Type B pancreatic cell (in vitro differentiated cells): ENCODE measurements at regions not wholly inside any gene's neighbourhood (a gene's known extent, or its start where the extent isn't known, plus 50 kb on each side); places are given as distances from the start of the nearest gene placed in this dataset.

Experiments used
- DNase-seq: peaks from one replicate; pipeline ENCODE4 v3.0.0; 2021; ENCODE audit warnings: mixed read lengths; ENCODE audit not compliant: unreplicated experiment; ENCODE audit errors: extremely low spot score
- H3K27ac Mint-ChIP-seq: 2 replicates; pipeline ENCODE4 v1.8.0; 2021; ENCODE audit warnings: mild to moderate bottlenecking, mixed read lengths
- H3K27me3 Mint-ChIP-seq: 2 replicates; pipeline ENCODE4 v1.8.0; 2021; ENCODE audit warnings: mixed read lengths
- H3K36me3 Mint-ChIP-seq: 2 replicates; pipeline ENCODE4 v1.8.0; 2021; ENCODE audit warnings: mixed read lengths
- H3K4me1 Mint-ChIP-seq: one replicate; pipeline ENCODE4 v1.8.0; 2021; ENCODE audit warnings: mixed read lengths; ENCODE audit not compliant: unreplicated experiment
- H3K4me3 Mint-ChIP-seq: 2 replicates; pipeline ENCODE4 v1.8.0; 2021; ENCODE audit warnings: mild to moderate bottlenecking, mixed read lengths
- H3K9me3 Mint-ChIP-seq: 2 replicates; pipeline ENCODE4 v1.8.0; 2021; ENCODE audit warnings: mixed read lengths
- CTCF ChIP-seq: fragments of 200-600 bp; sonication (generic); conservative IDR thresholded peaks from 2 replicates; pipeline ENCODE4 v1.5.0; 2021; ENCODE audit warnings: antibody characterized with exemption, mild to moderate bottlenecking

- DNase-seq, result no peak
- peaks cover 9% of the 10 kb centered on the region for H3K36me3 Mint-ChIP-seq
- no peaks in the 10 kb centered on the region for H3K9me3 Mint-ChIP-seq
- no peaks in the 10 kb centered on the region for H3K27me3 Mint-ChIP-seq
- H3K27ac Mint-ChIP-seq, result no peak overlapping the region
- TF ChIP-seq CTCF, result no peak
- H3K4me1 Mint-ChIP-seq, result no peaks in the 10 kb centered on the region
- H3K4me3 Mint-ChIP-seq, result no peak overlapping the region
Measured at GRCh38 chr7:66556177-66556548, 72.5 kb upstream of the KCTD7 start.

GRCh38 chr7:66556549-66557213 lies 72.0 kb upstream of the KCTD7 start:
- Mint-ChIP-seq H3K27me3 (no peaks in the 10 kb centered on the region), H3K9me3 (no peaks in the 10 kb centered on the region), H3K4me3 (no peak overlapping the region), H3K4me1 (no peaks in the 10 kb centered on the region), H3K36me3 (peaks cover 9% of the 10 kb centered on the region), H3K27ac (no peak overlapping the region)
- DNase-seq, result no peak
- TF ChIP-seq CTCF, result no peak

GRCh38 chr7:66557214-66558200 lies 71.2 kb upstream of the KCTD7 start:
- TF ChIP-seq CTCF, result peak; percentile 92
- H3K4me3 Mint-ChIP-seq, result no peak overlapping the region
- peaks cover 9% of the 10 kb centered on the region for H3K36me3 Mint-ChIP-seq
- H3K27me3 Mint-ChIP-seq, result no peaks in the 10 kb centered on the region
- no peak overlapping the region for H3K27ac Mint-ChIP-seq
- H3K9me3 Mint-ChIP-seq, result no peaks in the 10 kb centered on the region
- peak; percentile 84 for DNase-seq
- H3K4me1 Mint-ChIP-seq, result no peaks in the 10 kb centered on the region

- Mint-ChIP-seq H3K27me3 (no peaks in the 10 kb centered on the region), H3K27ac (no peak overlapping the region), H3K36me3 (peaks cover 9% of the 10 kb centered on the region), H3K4me3 (no peak overlapping the region), H3K9me3 (no peaks in the 10 kb centered on the region), H3K4me1 (no peaks in the 10 kb centered on the region)
- no peak for DNase-seq
- no peak for TF ChIP-seq CTCF
Measured at GRCh38 chr7:66558201-66558641, 70.5 kb upstream of the KCTD7 start.

GRCh38 chr7:66558660-66559465 lies 69.8 kb upstream of the KCTD7 start:
- H3K27ac Mint-ChIP-seq, result no peak overlapping the region
- no peak for TF ChIP-seq CTCF
- H3K9me3 Mint-ChIP-seq, result no peaks in the 10 kb centered on the region
- DNase-seq, result no peak
- H3K36me3 Mint-ChIP-seq, result peaks cover 9% of the 10 kb centered on the region
- H3K4me3 Mint-ChIP-seq, result no peak overlapping the region
- no peaks in the 10 kb centered on the region for H3K27me3 Mint-ChIP-seq
- no peaks in the 10 kb centered on the region for H3K4me1 Mint-ChIP-seq
